Liver (tissue), 7 donors: ENCODE measurements at regions not wholly inside any gene's neighbourhood (a gene's known extent, or its start where the extent isn't known, plus 50 kb on each side); places are given as distances from the start of the nearest gene placed in this dataset.

Experiments
- DNase-seq: peaks from one replicate; pipeline ENCODE4 v3.0.0-alpha.2; 2017; ENCODE audit warnings: low spot score
- H3K27ac ChIP-seq, 2 donors: one replicate each; pipeline ENCODE4 v1.7.0; 2013; ENCODE audit warnings: inconsistent platforms in 2 of 2, low read length in 2 of 2, control low read depth in 1 of 2, low read depth in 1 of 2, mild to moderate bottlenecking in 1 of 2
- H3K27me3 ChIP-seq, 4 donors: one replicate each; pipeline versions ENCODE4 v1.6.1 to v1.7.0; 2013; ENCODE audit warnings: low read length in 3 of 4, inconsistent platforms in 1 of 4, mild to moderate bottlenecking in 1 of 4, moderate library complexity in 1 of 4; ENCODE audit not compliant: control insufficient read depth in 4 of 4, insufficient read depth in 4 of 4
- H3K36me3 ChIP-seq, 4 donors: one replicate each; pipeline versions ENCODE4 v1.6.1 to v1.7.0; 2013; ENCODE audit warnings: low read length in 3 of 4, mild to moderate bottlenecking in 3 of 4, low read depth in 1 of 4, moderate library complexity in 1 of 4; ENCODE audit not compliant: control insufficient read depth in 4 of 4, insufficient read depth in 3 of 4
- H3K4me1 ChIP-seq, 4 donors: one replicate each; pipeline versions ENCODE4 v1.6.1 to v1.7.0; 2013; ENCODE audit warnings: low read length in 3 of 4, mild to moderate bottlenecking in 3 of 4, moderate library complexity in 1 of 4; ENCODE audit not compliant: control insufficient read depth in 4 of 4, insufficient read depth in 4 of 4
- H3K4me3 ChIP-seq, 3 donors: one replicate each; pipeline versions ENCODE4 v1.6.1 to v1.7.0; 2013; ENCODE audit warnings: low read length in 3 of 3, control low read depth in 1 of 3, low read depth in 1 of 3, mild to moderate bottlenecking in 1 of 3
- H3K9ac ChIP-seq, 2 donors: one replicate each; pipeline ENCODE4 v1.7.0; 2013; ENCODE audit warnings: low read length in 2 of 2, mild to moderate bottlenecking in 2 of 2, moderate library complexity in 2 of 2, control low read depth in 1 of 2, low read depth in 1 of 2
- H3K9me3 ChIP-seq, 4 donors: one replicate each; pipeline versions ENCODE4 v1.6.1 to v1.7.0; 2013; ENCODE audit warnings: low read length in 3 of 4; ENCODE audit not compliant: control insufficient read depth in 4 of 4
- FOXA1 ChIP-seq: IDR thresholded peaks from 2 replicates; pipeline ENCODE4 v1.6.1; 2016; ENCODE audit warnings: antibody characterized with exemption
- GABPA ChIP-seq, 2 donors: IDR thresholded peaks in 1 of 2; conservative IDR thresholded peaks in 1 of 2; 2 replicates each; pipeline ENCODE4 v1.6.1; 2016; ENCODE audit warnings: antibody characterized with exemption in 2 of 2, mild to moderate bottlenecking in 1 of 2, moderate library complexity in 1 of 2
- HNF4A ChIP-seq, 2 donors: conservative IDR thresholded peaks; 2 replicates each; pipeline ENCODE4 v1.6.1; 2016; ENCODE audit warnings: antibody characterized with exemption in 2 of 2, mild to moderate bottlenecking in 2 of 2
- HNF4G ChIP-seq: IDR thresholded peaks from 2 replicates; pipeline ENCODE4 v1.6.1; 2016; ENCODE audit warnings: antibody characterized with exemption
- JUND ChIP-seq, 2 donors: IDR thresholded peaks; 2 replicates each; pipeline ENCODE4 v1.6.1; 2016; ENCODE audit warnings: antibody characterized with exemption in 2 of 2
- NR2F2 ChIP-seq: IDR thresholded peaks from 2 replicates; pipeline ENCODE4 v1.6.1; 2016; ENCODE audit warnings: antibody characterized with exemption
- RAD21 ChIP-seq, 2 donors: IDR thresholded peaks; 2 replicates each; pipeline ENCODE4 v1.6.1; 2016; ENCODE audit warnings: antibody characterized with exemption in 2 of 2, mild to moderate bottlenecking in 2 of 2
- RXRA ChIP-seq, 2 donors: IDR thresholded peaks; 2 replicates each; pipeline ENCODE4 v1.6.1; 2017 to 2018; ENCODE audit warnings: antibody characterized with exemption in 2 of 2, mild to moderate bottlenecking in 1 of 2
- SP1 ChIP-seq: IDR thresholded peaks from 2 replicates; pipeline ENCODE4 v1.6.1; 2018; ENCODE audit warnings: antibody characterized with exemption, mild to moderate bottlenecking
- TAF1 ChIP-seq: conservative IDR thresholded peaks from 2 replicates; pipeline ENCODE4 v1.6.1; 2016; ENCODE audit warnings: antibody characterized with exemption, mild to moderate bottlenecking
- YY1 ChIP-seq: IDR thresholded peaks from 2 replicates; pipeline ENCODE4 v1.6.1; 2016; ENCODE audit warnings: antibody characterized with exemption, mild to moderate bottlenecking
- WGBS: extraction: QIAGEN DNeasy Blood & Tissue Kit; methylation state at CpG from one replicate; pipeline ENCODE4 v1.1.7; 2013; 5-methylcytosine and 5-hydroxymethylcytosine counted together
- TF ChIP-seq, protein P1 (sequence below): IDR thresholded peaks from 2 replicates; pipeline ENCODE4 v1.6.1; 2016; ENCODE audit warnings: antibody characterized with exemption
- TF ChIP-seq, protein P2 (sequence below): IDR thresholded peaks from 2 replicates; pipeline ENCODE4 v1.6.1; 2016; ENCODE audit warnings: antibody characterized with exemption
- TF ChIP-seq, protein P3 (sequence below): IDR thresholded peaks from 2 replicates; pipeline ENCODE4 v1.6.1; 2016; ENCODE audit warnings: antibody characterized with exemption
- donor health status: healthy.
- donor health status: healthy.
- donor health status: healthy.
- donor health status: healthy.

DNA sequence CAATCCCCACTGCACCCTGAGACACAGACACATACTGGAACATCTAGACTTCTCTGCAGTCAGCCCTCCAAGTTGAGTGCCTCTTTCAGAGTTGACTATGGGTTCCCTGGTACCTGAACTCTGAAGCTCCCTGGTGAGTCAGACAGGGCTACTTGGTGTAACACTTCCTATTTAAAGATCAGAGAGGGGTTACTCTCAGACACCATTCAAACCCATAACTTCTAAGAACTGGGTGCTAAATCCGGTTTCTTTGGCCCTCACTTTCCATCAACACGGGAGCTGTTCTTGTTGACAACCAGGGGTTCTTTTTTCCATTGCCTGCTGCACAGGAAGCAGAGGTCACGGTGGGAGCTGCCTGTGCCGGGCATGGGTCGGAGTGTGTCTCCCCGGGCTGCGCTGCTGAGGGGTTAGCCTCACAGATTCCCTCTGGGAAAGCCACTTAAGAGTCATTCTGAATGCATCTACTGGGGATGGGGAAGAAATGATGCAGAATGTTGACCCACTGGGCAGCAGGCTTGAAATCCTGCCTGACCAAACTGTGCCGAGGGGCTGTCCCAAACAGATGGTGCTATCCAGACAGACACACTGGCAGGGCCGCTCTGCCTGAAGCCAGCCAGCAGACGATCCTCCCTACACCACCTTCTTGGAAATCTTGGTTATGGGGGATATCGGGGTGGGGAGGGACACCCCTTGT is 74.1 kb downstream of the PITPNM2 start:
- Histone ChIP-seq H3K4me1 (peaks cover 9 to 42% (median 31%) of the 10 kb centered on the region in 4 donors), H3K27ac (peak overlapping the region; percentile 48 to 70), H3K9me3 (no peaks in the 10 kb centered on the region), H3K27me3 (no peaks in the 10 kb centered on the region), H3K9ac (no peak overlapping the region), H3K4me3 (no peak overlapping the region), H3K36me3 (no peaks in the 10 kb centered on the region)
- DNase-seq, result no peak
- no peak for TF ChIP-seq FOXA1
- TF ChIP-seq, protein P1, sequence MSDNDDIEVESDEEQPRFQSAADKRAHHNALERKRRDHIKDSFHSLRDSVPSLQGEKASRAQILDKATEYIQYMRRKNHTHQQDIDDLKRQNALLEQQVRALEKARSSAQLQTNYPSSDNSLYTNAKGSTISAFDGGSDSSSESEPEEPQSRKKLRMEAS, result no peak
- TF ChIP-seq SP1, result no peak
- no peak for TF ChIP-seq HNF4G
- peak; percentile 62 for TF ChIP-seq NR2F2
- TF ChIP-seq, protein P2, sequence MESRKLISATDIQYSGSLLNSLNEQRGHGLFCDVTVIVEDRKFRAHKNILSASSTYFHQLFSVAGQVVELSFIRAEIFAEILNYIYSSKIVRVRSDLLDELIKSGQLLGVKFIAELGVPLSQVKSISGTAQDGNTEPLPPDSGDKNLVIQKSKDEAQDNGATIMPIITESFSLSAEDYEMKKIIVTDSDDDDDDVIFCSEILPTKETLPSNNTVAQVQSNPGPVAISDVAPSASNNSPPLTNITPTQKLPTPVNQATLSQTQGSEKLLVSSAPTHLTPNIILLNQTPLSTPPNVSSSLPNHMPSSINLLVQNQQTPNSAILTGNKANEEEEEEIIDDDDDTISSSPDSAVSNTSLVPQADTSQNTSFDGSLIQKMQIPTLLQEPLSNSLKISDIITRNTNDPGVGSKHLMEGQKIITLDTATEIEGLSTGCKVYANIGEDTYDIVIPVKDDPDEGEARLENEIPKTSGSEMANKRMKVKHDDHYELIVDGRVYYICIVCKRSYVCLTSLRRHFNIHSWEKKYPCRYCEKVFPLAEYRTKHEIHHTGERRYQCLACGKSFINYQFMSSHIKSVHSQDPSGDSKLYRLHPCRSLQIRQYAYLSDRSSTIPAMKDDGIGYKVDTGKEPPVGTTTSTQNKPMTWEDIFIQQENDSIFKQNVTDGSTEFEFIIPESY, result no peak
- no peak for TF ChIP-seq TAF1
- TF ChIP-seq RXRA (IDR thresholded peaks at IDR 0.05), result peak in 1 of 2 donors; percentile 15
- no peak for TF ChIP-seq YY1
- TF ChIP-seq JUND (IDR thresholded peaks at IDR 0.05), result no peak
- TF ChIP-seq, protein P3, sequence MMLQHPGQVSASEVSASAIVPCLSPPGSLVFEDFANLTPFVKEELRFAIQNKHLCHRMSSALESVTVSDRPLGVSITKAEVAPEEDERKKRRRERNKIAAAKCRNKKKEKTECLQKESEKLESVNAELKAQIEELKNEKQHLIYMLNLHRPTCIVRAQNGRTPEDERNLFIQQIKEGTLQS, result no peak
- TF ChIP-seq RAD21 (IDR thresholded peaks at IDR 0.05), result peak in 1 of 2 donors; percentile 9
- TF ChIP-seq GABPA (IDR thresholded peaks at IDR 0.05 in 1 of 2, conservative IDR thresholded peaks at IDR 0.05 in 1 of 2), result no peak
- no peak for TF ChIP-seq HNF4A (conservative IDR thresholded peaks at IDR 0.05)
- WGBS, result 75% methylated on average over 11 of the region's 11 CpGs

DNA sequence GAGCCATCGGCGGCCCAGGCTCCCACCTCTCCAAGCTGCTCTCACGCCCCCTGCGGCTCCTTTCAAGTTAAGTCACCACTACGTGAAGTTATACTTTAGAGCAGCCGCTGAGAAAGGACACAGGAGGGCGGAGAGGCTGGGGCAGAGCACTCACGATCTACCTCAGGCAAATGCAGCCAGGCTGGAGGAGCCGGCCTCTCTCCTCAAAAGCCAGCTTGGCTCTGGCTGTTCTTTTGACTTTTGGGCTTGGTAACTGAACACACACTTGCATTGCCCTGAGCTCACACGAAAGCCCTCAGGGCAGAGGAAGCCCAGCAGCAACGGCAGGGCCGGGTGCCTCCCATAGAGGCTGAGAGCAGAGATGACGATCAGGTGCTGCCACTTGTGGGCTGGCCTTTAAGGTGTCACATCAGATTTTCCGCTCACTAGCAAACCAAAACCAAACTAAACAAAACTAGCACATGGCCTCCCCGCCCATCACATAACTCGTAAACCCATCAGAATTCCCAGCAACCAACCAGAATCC is 75.2 kb downstream of the PITPNM2 start:
- H3K4me1 ChIP-seq, result peaks cover 17 to 53% (median 41%) of the 10 kb centered on the region in 4 donors
- H3K27ac ChIP-seq, result peak overlapping the region; percentile 48 to 70
- 82% methylated on average over 16 of the region's 16 CpGs for WGBS
- H3K9me3 ChIP-seq, result no peaks in the 10 kb centered on the region
- H3K9ac ChIP-seq, result no peak overlapping the region
- no peak overlapping the region for H3K4me3 ChIP-seq
- no peaks in the 10 kb centered on the region for H3K27me3 ChIP-seq
- no peak for TF ChIP-seq FOXA1
- no peak for TF ChIP-seq TAF1
- TF ChIP-seq, protein P1, result no peak
- TF ChIP-seq, protein P2, result no peak
- TF ChIP-seq HNF4G, result no peak
- no peak for TF ChIP-seq JUND (IDR thresholded peaks at IDR 0.05)
- TF ChIP-seq YY1, result no peak
- TF ChIP-seq, protein P3, result no peak
- TF ChIP-seq RXRA (IDR thresholded peaks at IDR 0.05), result no peak
- no peak for TF ChIP-seq NR2F2
- TF ChIP-seq RAD21 (IDR thresholded peaks at IDR 0.05), result no peak
- no peaks in the 10 kb centered on the region for H3K36me3 ChIP-seq
- no peak for DNase-seq
